HCT116 (cell line): ENCODE measurements at regions not wholly inside any gene's neighbourhood (a gene's known extent, or its start where the extent isn't known, plus 50 kb on each side); places are given as distances from the start of the nearest gene placed in this dataset.

Experiments
- ATAC-seq: fragments of 200-7000 bp; cut with Tn5 transposase; 2 replicates; pipeline ENCODE4 v1.9.1; 2020; ENCODE audit warnings: mild to moderate bottlenecking, moderate library complexity
- BruUV-seq: library from RNA; stranded (reverse); fragments of 400-500 nt; replicated peaks from 2 replicates; lab custom pipeline; 2021; lab: Mats Ljungman, UMichigan
- CTCF ChIA-PET: fragments of 300-600 bp; sonication (Branson Sonifier 250); formaldehyde crosslinking; loops from one replicate; lab custom pipeline; 2021; ENCODE audit warnings: antibody characterized with exemption; lab: Charles Lee
- POLR2A ChIA-PET: fragments of 300-600, 350-600 bp; sonication (Branson Sonifier 250); formaldehyde crosslinking; loops from one replicate; lab custom pipeline; 2021; ENCODE audit warnings: antibody characterized with exemption; lab: Charles Lee
- RAD21 ChIA-PET, 2 experiments: fragments of 300-600 bp; sonication (Branson Sonifier 250); formaldehyde crosslinking; loops; one replicate each; lab custom pipeline; 2023; ENCODE audit warnings: low total read pairs in 2 of 2; ENCODE audit not compliant: uncharacterized antibody in 2 of 2, unreplicated experiment in 2 of 2, low non-redundant PET in 1 of 2; lab: Charles Lee
- DNase-seq: peaks from one replicate; pipeline ENCODE4 v3.0.0-alpha.2; 2010; ENCODE audit warnings: low read depth, low spot score
- H2AFZ ChIP-seq: fragments of 200-600 bp; shearing (Covaris generic), sonication (generic); 2 replicates; pipeline ENCODE4 v1.6.1; 2017; ENCODE audit warnings: low read depth, mixed run types, mixed read lengths, antibody characterized with exemption, low read length; ENCODE audit not compliant: poor library complexity, severe bottlenecking
- H3K27ac ChIP-seq: 2 replicates; pipeline ENCODE4 v1.5.1; 2012; ENCODE audit warnings: low read depth, low read length
- H3K27me3 ChIP-seq: fragments of 200-600 bp; sonication (generic); 2 replicates; pipeline ENCODE4 v1.6.1; 2016; ENCODE audit warnings: mixed run types, low read length, mixed read lengths; ENCODE audit not compliant: insufficient read depth
- H3K36me3 ChIP-seq, 2 experiments: fragments of 200-500 bp in 1 of 2; fragments of 200-600 bp in 1 of 2; sonication (Bioruptor generic) in 1 of 2; sonication (generic) in 1 of 2; 2 replicates each; pipeline versions ENCODE4 v1.5.1 to v1.6.1; 2014 to 2016; ENCODE audit warnings: low read length in 2 of 2, inconsistent platforms in 1 of 2, mixed read lengths in 1 of 2, mixed run types in 1 of 2; ENCODE audit not compliant: insufficient read depth in 2 of 2, control insufficient read depth in 1 of 2
- H3K4me1 ChIP-seq, 2 experiments: fragments of 200-600 bp in 1 of 2; sonication (generic) in 1 of 2; 2 replicates each; pipeline versions ENCODE4 v1.5.1 to v1.6.1; 2012 to 2017; ENCODE audit warnings: low read length in 2 of 2, inconsistent platforms in 1 of 2, mild to moderate bottlenecking in 1 of 2, mixed read lengths in 1 of 2, mixed run types in 1 of 2, moderate library complexity in 1 of 2; ENCODE audit not compliant: insufficient read depth in 2 of 2, control insufficient read depth in 1 of 2
- H3K4me2 ChIP-seq: fragments of 200-600 bp; sonication (generic); 2 replicates; pipeline ENCODE4 v1.6.1; 2017; ENCODE audit warnings: mixed run types, low read length, mixed read lengths
- H3K4me3 ChIP-seq, 2 experiments: fragments of 200-600 bp in 1 of 2; sonication (generic) in 1 of 2; replicated peaks in 1 of 2; 2 replicates each; pipeline ENCODE4 v1.5.1; 2011 to 2016; ENCODE audit warnings: low read length in 2 of 2, control low read depth in 1 of 2, low read depth in 1 of 2, mild to moderate bottlenecking in 1 of 2, mixed read lengths in 1 of 2, mixed run types in 1 of 2
- H3K79me2 ChIP-seq: fragments of 200-600 bp; sonication (generic); 2 replicates; pipeline ENCODE4 v1.6.1; 2017; ENCODE audit warnings: mild to moderate bottlenecking, mixed run types, low read length, moderate library complexity, mixed read lengths; ENCODE audit not compliant: insufficient read depth
- H3K9ac ChIP-seq: fragments of 200-600 bp; sonication (generic); 2 replicates; pipeline ENCODE4 v1.6.1; 2016; ENCODE audit warnings: low read length, mixed read lengths
- H3K9me2 ChIP-seq: fragments of 200-600 bp; sonication (generic), shearing (Covaris generic); 2 replicates; pipeline ENCODE4 v1.6.1; 2017; ENCODE audit warnings: mixed run types, mild to moderate bottlenecking, moderate library complexity; ENCODE audit not compliant: insufficient read depth
- H3K9me3 ChIP-seq, 2 experiments: fragments of 200-500 bp in 1 of 2; fragments of 200-600 bp in 1 of 2; sonication (Bioruptor generic) in 1 of 2; sonication (generic) in 1 of 2; 2 replicates each; pipeline ENCODE4 v1.6.1; 2014 to 2017; ENCODE audit warnings: low read length in 2 of 2, mixed read lengths in 2 of 2, inconsistent platforms in 1 of 2, low read depth in 1 of 2, mild to moderate bottlenecking in 1 of 2, mixed run types in 1 of 2, moderate library complexity in 1 of 2; ENCODE audit not compliant: control insufficient read depth in 1 of 2, insufficient read depth in 1 of 2
- H4K20me1 ChIP-seq: fragments of 200-600 bp; sonication (generic), shearing (Covaris generic); 2 replicates; pipeline ENCODE4 v1.6.1; 2017; ENCODE audit warnings: mixed run types, mild to moderate bottlenecking, moderate library complexity; ENCODE audit not compliant: insufficient read depth
- CBX3 ChIP-seq: IDR thresholded peaks from 2 replicates; pipeline ENCODE4 v1.6.1; 2012; ENCODE audit warnings: low read depth
- CTCF ChIP-seq, 3 experiments: fragments of 200-600 bp in 1 of 3; sonication (generic) in 1 of 3; IDR thresholded peaks in 2 of 3; conservative IDR thresholded peaks in 1 of 3; 2 replicates each; pipeline ENCODE4 v1.5.1; 2012 to 2017; ENCODE audit warnings: low read depth in 2 of 3, low read length in 2 of 3, antibody characterized with exemption in 1 of 3, borderline replicate concordance in 1 of 3, control low read depth in 1 of 3, mild to moderate bottlenecking in 1 of 3, mixed read lengths in 1 of 3, mixed run types in 1 of 3, moderate library complexity in 1 of 3; ENCODE audit not compliant: insufficient read depth in 1 of 3
- EGR1 ChIP-seq: IDR thresholded peaks from 2 replicates; pipeline ENCODE4 v1.6.1; 2012; ENCODE audit warnings: low read depth
- ELF1 ChIP-seq: IDR thresholded peaks from 2 replicates; pipeline ENCODE4 v1.6.1; 2012; ENCODE audit warnings: low read depth, borderline replicate concordance
- EZH2 ChIP-seq: fragments of 200-600 bp; sonication (generic); IDR thresholded peaks from 2 replicates; pipeline ENCODE4 v1.6.1; 2017; ENCODE audit warnings: antibody characterized with exemption, mixed run types
- EZH2phosphoT487 ChIP-seq: fragments of 200-600 bp; IDR thresholded peaks from 2 replicates; pipeline ENCODE4 v1.6.1; 2018; ENCODE audit warnings: antibody characterized with exemption, borderline replicate concordance
- FOSL1 ChIP-seq: IDR thresholded peaks from 2 replicates; pipeline ENCODE4 v1.6.1; 2012; ENCODE audit warnings: low read depth
- POLR2A ChIP-seq: IDR thresholded peaks from 2 replicates; pipeline ENCODE4 v1.7.0; 2011; ENCODE audit warnings: borderline replicate concordance; ENCODE audit not compliant: insufficient read depth, insufficient read length; ENCODE audit errors: extremely low read depth
- POLR2AphosphoS5 ChIP-seq: IDR thresholded peaks from 2 replicates; pipeline ENCODE4 v1.6.1; 2011; ENCODE audit warnings: mild to moderate bottlenecking, low read depth, low read length, moderate library complexity
- RAD21 ChIP-seq: IDR thresholded peaks from 2 replicates; pipeline ENCODE4 v1.6.1; 2012; ENCODE audit warnings: low read depth, mild to moderate bottlenecking
- SIN3A ChIP-seq: IDR thresholded peaks from 2 replicates; pipeline ENCODE4 v1.6.1; 2012; ENCODE audit warnings: low read depth
- SRF ChIP-seq: IDR thresholded peaks from 2 replicates; pipeline ENCODE4 v1.6.1; 2012; ENCODE audit warnings: low read depth
- TCF7L2 ChIP-seq: IDR thresholded peaks from 2 replicates; pipeline ENCODE4 v1.7.0; 2011; ENCODE audit warnings: borderline replicate concordance, inconsistent platforms; ENCODE audit not compliant: insufficient read depth, insufficient read length; ENCODE audit errors: extremely low read depth
- ZBTB33 ChIP-seq: IDR thresholded peaks from 2 replicates; pipeline ENCODE4 v1.6.1; 2011; ENCODE audit warnings: mild to moderate bottlenecking, low read length, moderate library complexity; ENCODE audit not compliant: insufficient replicate concordance; ENCODE audit errors: extremely low read depth
- ZNF274 ChIP-seq: fragments of 200-500 bp; sonication (Bioruptor generic); IDR thresholded peaks from 2 replicates; pipeline ENCODE4 v1.6.1; 2014; ENCODE audit warnings: mild to moderate bottlenecking, low read depth, low read length, inconsistent platforms
- intact Hi-C: fragments of 100-400 bp; cut with micrococcal nuclease; formaldehyde crosslinking; loops from 2 replicates; pipeline ENCODE4 v1.10.0; 2022
- TF ChIP-seq, protein P1 (sequence below): IDR thresholded peaks from 2 replicates; pipeline ENCODE4 v1.6.1; 2012; ENCODE audit warnings: low read depth
- TF ChIP-seq, protein P2 (sequence below): IDR thresholded peaks from 2 replicates; pipeline ENCODE4 v1.6.1; 2012

DNA sequence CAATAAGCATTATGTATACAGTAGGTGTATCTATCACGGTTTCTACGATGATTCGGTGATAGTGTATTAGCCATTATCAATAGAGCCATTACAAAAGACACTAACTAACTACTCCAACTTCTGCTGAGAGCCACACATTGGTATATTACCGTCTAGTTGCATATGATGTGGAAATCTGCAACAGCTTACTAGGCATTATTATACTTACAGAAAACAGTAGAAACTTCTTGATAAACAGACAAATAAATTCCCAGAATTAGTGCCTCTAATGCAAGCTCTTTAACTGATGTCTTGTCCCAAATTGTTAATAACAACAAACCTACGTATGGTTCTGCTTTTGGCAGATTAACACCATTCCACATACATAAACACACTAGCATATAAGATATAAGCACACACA is 1923.0 kb upstream of the PIK3C3 start (continued):
- no peak for TF ChIP-seq ZBTB33
- no peak for TF ChIP-seq SRF
- no peak for TF ChIP-seq EGR1

GRCh38 chr18:40031435-40031834 is 1923.6 kb upstream of the PIK3C3 start:
- Histone ChIP-seq H3K79me2 (no peaks in the 10 kb centered on the region), H3K4me2 (no peak overlapping the region), H3K27ac (no peak overlapping the region), H3K4me3 (no peak overlapping the region), H3K4me1 (no peaks in the 10 kb centered on the region), H3K9me2 (no peaks in the 10 kb centered on the region), H3K27me3 (no peaks in the 10 kb centered on the region), H2AFZ (no peak overlapping the region), H3K9ac (no peak overlapping the region), H3K36me3 (no peaks in the 10 kb centered on the region), H4K20me1 (no peaks in the 10 kb centered on the region), H3K9me3 (no peaks in the 10 kb centered on the region; a peak in 1 of 4 replicates)
- ChIA-PET POLR2A (no interaction called here), CTCF (no interaction called here), RAD21 (no interaction called here)
- DNase-seq (no peak), ATAC-seq (no peak)
- TF ChIP-seq CBX3 (no peak), ELF1 (no peak), TCF7L2 (no peak), EZH2 (no peak), POLR2A (no peak), CTCF (IDR thresholded peaks at IDR 0.05 in 2 of 3, conservative IDR thresholded peaks at IDR 0.05 in 1 of 3; ENCODE audit: borderline replicate concordance in 1 of 3, insufficient read depth in 1 of 3, low read depth in 2 of 3, low read length in 2 of 3) (no peak), ZNF274 (no peak), SIN3A (no peak), EZH2phosphoT487 (no peak), RAD21 (no peak), SRF (no peak), POLR2AphosphoS5 (no peak), EGR1 (no peak), FOSL1 (no peak)
- TF ChIP-seq, protein P1, sequence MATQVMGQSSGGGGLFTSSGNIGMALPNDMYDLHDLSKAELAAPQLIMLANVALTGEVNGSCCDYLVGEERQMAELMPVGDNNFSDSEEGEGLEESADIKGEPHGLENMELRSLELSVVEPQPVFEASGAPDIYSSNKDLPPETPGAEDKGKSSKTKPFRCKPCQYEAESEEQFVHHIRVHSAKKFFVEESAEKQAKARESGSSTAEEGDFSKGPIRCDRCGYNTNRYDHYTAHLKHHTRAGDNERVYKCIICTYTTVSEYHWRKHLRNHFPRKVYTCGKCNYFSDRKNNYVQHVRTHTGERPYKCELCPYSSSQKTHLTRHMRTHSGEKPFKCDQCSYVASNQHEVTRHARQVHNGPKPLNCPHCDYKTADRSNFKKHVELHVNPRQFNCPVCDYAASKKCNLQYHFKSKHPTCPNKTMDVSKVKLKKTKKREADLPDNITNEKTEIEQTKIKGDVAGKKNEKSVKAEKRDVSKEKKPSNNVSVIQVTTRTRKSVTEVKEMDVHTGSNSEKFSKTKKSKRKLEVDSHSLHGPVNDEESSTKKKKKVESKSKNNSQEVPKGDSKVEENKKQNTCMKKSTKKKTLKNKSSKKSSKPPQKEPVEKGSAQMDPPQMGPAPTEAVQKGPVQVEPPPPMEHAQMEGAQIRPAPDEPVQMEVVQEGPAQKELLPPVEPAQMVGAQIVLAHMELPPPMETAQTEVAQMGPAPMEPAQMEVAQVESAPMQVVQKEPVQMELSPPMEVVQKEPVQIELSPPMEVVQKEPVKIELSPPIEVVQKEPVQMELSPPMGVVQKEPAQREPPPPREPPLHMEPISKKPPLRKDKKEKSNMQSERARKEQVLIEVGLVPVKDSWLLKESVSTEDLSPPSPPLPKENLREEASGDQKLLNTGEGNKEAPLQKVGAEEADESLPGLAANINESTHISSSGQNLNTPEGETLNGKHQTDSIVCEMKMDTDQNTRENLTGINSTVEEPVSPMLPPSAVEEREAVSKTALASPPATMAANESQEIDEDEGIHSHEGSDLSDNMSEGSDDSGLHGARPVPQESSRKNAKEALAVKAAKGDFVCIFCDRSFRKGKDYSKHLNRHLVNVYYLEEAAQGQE: no peak
- TF ChIP-seq, protein P2, sequence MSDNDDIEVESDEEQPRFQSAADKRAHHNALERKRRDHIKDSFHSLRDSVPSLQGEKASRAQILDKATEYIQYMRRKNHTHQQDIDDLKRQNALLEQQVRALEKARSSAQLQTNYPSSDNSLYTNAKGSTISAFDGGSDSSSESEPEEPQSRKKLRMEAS: no peak
- intact Hi-C loops: no loop called here
- no TSS peak for BruUV-seq
